GM19438 (cell line): ENCODE measurements at regions not wholly inside any gene's neighbourhood (a gene's known extent, or its start where the extent isn't known, plus 50 kb on each side); places are given as distances from the start of the nearest gene placed in this dataset.
"Not testable (repeated sequence)": the region's sequence is repeated elsewhere in the genome, so short reads cannot be mapped to it uniquely, and the experiment has no call there.

Experiments used
- ATAC-seq: cut with Tn5 transposase; IDR thresholded peaks from one replicate; pipeline ENCODE4 v1.9.1; 2021; ENCODE audit warnings: low read depth; ENCODE audit not compliant: unreplicated experiment

DNA sequence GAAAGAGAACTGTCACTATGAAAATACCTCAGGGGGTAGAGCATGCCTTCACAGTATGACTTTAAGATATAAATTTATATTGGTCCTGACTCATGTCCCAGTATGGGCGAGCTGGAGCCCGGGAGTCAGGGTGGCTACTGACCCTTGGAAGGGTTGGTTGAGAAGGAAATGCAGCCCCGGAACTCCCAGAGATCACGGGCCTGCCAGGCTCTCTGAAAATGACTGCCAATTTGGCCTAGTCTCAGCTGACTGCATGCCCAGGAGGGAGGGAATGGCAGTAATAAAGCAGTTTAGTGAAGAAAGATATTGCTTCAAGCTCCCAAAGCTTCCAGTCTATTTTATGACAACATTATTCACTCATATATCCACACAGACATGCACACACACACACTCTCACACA, 299.0 kb downstream of the NR2F2 start:
- no peak for ATAC-seq

DNA sequence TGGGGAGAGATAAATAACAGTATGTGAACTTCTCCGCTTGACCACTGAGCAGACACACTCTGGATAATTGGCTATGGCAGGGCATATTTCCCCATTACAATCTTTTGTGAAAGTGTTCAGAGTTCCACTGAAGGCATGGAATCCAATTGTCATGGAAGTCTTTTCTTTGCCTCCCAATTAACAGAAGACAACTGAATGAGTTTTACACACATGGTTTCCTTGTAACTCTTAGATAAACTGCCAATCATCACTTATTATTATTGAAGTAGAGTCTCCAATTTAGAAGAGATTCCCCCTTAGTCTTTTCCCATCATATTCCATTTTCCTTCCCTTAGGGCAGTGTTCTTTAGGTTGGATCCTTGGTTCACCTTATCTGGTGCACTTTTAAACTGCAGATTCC, 308.3 kb downstream of the NR2F2 start:
- no peak for ATAC-seq

DNA sequence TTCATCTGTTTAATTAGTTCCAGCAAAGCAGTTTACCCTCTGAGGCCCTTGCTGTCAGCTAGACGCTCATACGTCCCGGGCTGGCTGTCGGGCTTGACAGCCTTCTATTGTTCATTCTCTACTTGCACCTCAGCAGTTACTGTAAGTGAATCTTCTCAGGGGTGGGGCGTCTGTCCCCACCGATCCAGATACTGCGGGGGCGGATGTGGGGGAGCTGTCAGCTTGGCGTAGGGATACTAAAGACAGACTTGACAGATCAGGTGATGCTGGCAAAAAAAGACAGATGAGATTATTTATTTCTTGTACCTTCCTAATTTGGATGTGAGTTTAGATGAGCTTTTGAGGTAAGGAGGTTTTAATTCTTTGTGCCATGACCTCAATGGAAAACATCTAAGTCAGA, 315.3 kb downstream of the NR2F2 start:
- no peak for ATAC-seq

DNA sequence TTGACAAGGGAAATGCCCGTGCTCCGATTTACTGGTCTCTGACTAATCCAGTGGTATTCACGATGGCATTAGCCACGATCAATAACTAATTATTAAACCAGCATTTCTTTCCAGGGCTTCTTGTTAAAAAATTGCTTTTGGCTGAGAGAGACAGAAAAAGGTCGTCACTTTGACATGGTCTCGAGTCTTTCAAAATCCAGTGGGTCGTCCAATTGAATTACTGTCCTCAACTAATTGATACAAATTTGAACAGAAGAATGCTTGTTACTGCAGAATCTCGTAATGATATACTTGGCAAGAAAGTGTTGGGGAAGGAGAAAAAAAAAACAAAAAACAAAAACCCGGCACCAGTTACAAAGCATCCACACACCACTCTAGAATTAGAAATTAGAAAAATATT, 318.4 kb downstream of the NR2F2 start:
- no peak for ATAC-seq

DNA sequence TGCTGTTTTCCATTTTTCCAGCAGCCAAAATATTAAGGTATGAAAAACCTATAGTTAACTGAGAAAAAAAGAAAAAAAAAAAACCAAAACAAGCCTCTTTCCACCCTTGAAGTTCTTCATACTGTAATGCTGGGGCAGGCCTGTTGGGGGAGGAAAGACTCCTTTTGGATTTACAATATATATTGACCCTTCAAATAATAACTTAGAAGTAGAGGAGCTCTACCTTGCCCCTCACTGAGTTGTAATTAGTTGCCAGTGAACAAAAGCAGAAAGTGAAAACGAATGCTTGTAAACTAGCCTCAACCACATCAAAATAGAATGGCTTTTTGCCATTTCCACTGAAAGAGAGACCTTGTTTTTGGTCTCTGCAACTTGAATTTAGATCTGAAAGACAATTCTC, 326.6 kb downstream of the NR2F2 start:
- no peak for ATAC-seq

DNA sequence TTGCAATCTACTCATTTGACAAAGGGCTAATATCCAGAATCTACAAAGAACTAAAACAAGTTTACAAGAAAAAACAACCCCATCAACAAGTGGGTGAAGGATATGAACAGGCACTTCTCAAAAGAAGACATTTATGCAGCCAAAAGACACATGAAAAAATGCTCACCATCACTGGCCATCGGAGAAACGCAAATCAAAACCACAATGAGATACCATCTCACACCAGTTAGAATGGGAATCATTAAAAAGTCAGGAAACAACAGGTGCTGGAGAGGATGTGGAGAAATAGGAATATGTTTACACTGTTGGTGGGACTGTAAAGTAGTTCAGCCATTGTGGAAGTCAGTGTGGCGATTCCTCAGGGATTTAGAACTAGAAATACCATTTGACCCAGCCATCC, 336.5 kb downstream of the NR2F2 start:
- not testable (repeated sequence) for ATAC-seq

DNA sequence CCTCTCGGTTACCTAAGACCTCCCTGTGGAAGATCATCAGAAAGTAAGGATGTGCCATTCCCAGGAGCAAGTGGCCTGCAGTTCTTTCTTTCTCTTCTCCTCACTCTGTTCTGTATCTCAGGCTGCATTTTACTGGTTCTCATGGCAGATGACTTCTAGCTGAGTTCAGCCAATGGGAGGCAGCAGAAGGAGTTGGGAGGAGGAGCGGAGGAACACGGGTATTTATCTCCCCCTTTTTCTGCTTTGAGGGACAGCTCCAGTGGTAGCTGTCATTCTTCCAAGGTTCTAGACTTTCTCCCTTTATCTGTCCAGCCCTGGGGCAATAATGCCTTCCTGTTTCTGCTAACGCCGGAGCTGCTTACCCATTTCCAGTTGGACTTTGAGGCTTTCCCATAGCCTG, 339.9 kb downstream of the NR2F2 start:
- ATAC-seq: no peak

DNA sequence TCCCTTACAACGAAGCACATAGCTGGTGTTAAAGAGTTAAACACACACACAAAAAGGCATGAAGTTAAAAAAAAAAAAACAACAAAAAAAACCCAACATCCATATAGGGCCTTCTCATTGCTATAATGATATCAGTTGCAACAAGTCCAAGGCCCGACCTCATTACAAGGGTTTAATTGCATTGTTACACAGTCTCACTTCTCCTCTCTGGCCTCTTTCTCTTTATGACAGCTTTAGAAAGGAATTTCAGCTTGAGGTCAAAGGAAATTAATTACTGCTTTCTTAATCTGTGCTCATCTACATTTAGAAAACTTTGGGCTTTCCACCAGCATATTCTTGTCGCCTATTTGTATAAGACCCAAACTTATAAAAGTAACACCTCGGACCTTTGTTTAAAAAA, 342.1 kb downstream of the NR2F2 start:
- no peak for ATAC-seq

DNA sequence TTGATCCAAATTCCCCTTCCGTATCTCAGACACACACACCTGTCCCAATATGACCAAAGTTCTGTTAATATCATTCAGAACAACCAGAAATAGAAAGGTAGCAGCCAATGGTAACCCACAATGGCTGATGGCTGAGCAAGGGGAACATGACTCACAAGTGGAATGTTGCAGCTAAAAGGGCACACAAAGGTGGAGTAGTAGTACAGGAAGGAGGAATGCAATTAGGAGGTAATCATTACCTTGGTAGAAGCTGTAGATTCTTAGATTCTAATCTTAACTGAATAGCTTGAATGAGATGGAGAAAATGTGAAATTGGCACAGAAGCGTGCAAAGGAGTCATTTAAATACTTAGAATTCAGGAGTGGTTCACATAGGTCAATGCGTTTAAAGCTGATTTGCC, 347.9 kb downstream of the NR2F2 start:
- ATAC-seq: no peak

DNA sequence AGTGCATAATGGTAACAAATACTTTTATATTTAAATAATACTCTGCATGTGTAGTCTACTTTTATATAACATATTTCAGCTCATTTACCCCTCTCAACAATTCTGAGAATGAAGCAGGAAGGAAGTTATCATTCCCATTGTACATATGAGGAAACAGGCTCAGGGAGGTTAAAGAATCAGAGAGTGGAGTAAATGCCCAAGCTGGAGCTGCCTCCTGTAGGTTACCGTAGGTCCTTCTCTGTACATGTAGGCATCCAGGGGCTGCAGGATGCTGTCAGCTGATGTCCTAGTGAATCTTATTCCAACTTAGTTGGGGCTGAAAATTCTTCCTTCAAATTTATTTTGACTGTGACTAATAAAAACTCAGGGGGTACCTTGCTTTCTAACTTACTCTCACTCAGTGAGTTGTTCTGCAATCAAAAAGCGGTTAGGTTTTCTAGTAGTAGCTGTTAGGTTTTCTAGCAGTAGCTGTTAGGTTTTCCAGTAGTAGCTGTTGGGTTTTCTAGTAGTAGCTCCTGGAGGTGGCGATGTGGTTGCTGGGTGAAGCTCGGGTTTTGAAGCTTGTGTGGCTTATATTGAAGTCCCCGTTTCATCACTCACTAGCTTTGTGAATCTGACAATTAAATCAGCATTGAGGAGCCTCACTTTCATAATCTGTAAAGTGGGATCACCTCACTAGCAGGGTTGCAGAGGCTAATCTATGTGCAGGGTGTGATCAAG, 357.0 kb downstream of the NR2F2 start:
- ATAC-seq: no peak

DNA sequence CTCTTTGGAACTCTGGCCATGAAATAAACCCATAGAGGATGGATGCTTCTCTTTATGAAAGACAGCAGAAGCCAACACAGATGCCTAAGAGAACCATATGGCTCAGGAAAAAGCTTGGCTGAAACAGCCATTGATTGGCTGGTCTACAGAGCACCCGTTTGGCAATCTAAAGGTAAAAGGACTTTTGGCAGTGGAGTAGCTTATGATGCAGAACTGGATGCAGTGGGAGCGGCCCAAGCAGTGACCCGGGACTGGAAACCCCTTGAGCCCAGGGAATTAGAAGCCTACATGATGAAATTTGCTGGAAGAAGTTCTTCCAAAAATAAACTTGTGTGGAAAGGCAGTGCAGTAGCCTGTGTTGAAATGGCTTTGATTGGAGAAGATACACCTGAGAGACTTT, 360.2 kb downstream of the NR2F2 start:
- no peak for ATAC-seq

DNA sequence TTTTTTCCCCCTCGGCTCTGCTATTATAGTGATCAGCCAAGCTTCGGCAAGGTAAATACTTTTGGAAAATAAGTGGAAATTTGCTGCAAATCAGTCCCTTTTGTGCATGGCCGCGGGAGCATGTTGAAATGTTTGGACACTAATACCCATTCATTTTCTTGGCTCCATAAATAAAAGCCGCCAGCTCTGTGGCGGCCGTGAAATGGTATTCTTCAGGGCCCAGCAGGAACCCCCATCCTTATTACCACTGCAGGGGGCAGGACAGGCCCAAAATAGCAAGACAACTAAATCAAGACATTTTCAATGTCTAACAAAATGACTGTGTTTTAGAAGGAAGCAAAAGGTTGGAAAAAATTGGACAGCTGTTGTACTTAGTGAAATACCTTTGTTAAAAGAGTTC, 362.3 kb downstream of the NR2F2 start:
- ATAC-seq: no peak

DNA sequence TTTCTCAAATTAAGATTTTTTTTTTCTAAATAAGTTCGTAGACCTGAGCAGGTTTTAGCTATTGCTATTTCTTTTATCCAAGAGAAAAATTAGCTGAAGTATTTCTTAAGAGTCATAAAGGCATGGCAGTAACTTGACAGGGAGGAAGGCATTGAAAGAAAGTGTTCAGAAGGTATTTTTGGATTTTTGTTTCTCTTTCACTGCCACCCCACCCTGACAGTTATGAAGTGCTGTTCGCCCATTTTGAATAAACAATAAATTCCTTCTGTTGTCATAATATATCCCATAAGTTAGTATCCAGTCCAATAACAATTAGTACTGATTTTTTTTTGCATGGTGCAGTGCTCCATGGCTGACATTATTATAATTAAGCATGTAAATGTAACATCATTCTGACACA, 363.0 kb downstream of the NR2F2 start:
- ATAC-seq: no peak

DNA sequence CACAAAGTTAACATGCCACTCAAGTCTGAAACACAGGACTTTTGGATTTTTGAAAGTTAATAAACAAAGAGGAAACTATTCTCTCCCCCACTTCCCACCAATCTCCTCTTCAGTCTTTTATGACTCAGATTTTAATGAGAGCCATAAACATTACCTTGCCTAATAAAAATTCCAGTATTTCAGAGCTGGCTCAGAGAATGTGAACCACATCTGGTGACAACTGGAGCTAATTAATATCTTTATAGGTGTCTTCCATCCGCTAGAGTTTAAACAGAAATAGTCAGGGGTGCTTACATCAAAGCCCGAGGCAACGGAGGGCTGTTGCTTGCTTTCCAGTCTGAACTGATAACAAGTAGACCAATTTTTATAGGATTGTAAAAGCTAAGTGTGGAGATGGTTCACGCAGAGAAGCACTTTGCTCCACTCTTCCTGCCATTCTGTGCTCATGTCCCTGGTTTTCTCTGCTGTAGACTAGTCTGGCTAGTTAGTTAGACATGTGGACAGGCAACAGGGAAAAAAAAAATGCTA, 363.6 kb downstream of the NR2F2 start:
- no peak for ATAC-seq

DNA sequence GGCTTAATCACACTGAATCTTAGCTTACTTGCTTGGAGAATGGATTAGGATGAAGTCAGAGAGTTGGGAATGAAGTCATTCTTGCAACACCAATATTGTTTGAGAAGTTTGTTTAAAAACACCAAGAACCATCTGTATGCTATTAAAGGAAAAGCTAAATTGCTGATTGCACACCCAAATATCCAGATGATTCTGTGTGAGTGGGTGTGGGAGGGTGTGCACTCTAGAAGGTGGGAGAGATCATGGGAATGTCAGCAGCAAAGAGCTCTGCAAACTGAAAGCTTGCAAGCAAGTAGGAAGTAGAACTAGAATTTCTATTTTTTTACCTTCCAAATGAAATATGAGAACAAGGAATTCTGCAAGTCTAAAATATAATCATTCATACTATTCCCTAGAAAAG, 364.9 kb downstream of the NR2F2 start:
- ATAC-seq: no peak

DNA sequence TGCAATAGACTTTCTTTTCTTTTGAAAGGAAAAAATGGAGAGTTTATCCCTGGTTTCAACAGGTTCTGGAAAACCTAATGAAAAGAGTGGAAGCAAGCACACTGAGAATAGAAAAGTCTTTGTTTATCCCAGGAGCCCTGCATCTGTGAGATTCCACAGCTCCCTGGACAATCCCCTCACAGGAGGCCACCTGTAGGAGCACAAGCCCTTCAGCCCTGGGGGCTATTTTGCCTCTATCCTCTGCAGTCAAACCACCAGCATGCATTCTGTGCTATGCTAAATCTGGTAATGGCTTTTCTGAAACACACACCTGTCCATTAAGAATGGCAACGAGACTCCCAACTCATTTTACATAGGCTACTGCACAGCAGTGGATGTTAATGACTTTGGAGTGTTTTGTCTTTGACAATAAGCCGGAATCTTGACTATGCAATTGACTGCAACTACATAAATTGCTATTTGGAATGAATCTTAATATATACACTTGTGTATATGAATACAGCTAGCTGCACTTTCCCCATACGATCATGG, 369.4 kb downstream of the NR2F2 start:
- ATAC-seq: no peak

DNA sequence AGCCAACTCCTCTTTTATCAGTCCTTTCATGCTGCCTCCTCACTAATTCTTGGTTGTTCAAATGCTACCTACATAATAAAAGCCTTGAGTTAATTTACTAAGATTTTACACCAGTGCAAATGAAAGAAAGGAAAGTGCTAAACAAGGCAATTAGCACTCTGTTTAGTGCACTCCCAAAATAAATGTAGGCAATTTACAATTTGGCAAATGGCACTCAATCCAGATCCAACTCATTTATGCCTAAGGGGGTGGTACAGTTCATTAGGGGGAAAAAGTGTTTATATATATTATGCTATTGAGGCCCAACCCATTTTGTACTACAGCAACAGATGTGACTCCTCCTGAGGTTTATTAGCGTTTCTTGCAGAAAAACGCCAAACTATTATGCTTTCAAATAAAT, 370.1 kb downstream of the NR2F2 start:
- ATAC-seq: no peak

DNA sequence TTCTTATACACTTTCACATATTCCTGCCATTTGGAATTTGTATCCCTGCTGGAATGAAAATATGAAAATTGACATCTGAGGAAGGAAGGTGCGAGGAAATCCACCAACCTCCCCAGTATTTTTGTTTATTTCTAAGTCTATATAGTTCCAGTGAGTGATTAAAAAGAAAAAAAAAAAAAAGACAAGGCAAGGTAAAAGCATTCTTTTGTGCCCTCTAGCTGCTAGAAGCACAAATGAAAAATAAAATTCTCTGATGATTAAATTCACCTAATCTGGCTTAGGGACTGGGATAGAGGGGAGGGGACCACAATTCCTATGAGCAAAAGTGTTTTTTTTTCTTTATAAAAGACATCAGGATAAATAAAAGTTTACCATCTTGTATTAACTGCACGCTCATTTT, 370.9 kb downstream of the NR2F2 start:
- ATAC-seq: no peak

DNA sequence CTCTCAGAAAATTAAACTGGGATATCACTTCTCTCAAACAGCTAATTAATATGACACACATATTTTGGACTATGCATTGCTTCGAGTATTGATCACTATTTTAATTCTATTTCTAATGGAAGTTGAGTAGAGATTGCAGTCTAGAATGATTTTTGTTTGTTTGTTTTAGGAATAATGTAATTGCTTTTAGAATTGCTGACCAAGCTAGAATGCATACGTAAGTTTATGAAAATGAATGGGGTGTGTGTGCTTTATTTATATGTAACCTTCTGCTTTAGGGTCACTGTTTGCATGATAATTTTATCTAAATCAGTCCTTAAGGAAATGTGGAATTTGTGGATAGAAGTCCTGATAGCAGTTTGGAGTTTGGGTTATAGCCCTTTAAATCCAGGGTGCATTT, 371.4 kb downstream of the NR2F2 start:
- no peak for ATAC-seq

DNA sequence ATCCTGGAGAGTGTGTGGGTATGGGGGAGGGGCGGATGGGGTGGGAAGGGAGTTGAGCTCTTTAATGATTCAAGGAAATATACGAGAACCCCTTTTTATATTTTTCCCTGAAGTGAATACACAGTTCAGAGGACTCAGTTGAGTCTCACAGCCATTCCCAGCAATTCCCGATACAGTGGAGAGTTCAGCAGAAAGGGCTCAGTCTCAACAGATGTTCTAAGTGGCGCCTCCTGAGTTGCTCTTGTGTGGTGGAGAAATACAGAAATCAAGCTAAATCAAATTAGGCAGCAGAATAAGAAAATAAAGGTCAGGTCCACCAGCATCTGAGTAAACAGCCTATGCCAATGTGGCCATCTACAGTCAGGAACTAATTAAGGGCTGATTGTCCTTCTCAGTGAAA, 372.1 kb downstream of the NR2F2 start:
- no peak for ATAC-seq

DNA sequence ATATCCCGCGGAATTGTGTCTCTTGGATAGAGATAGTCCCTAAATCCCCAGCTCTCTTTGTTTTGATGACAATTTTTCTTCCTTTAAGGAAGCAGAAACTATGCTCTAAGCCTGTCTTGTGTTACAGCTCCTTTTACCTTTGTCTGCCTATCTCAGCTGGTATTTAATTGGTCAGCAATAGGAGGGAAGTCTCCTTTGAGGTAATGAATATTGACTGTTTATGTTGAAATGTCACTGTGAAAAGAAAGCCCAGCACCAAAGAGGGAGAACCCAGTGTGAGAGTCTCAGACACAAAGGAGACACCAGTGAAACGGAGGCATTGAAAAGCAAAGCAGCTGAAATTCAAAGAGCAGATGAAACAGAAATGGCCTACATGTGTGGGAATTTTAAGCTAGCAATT, 372.6 kb downstream of the NR2F2 start:
- ATAC-seq: no peak

DNA sequence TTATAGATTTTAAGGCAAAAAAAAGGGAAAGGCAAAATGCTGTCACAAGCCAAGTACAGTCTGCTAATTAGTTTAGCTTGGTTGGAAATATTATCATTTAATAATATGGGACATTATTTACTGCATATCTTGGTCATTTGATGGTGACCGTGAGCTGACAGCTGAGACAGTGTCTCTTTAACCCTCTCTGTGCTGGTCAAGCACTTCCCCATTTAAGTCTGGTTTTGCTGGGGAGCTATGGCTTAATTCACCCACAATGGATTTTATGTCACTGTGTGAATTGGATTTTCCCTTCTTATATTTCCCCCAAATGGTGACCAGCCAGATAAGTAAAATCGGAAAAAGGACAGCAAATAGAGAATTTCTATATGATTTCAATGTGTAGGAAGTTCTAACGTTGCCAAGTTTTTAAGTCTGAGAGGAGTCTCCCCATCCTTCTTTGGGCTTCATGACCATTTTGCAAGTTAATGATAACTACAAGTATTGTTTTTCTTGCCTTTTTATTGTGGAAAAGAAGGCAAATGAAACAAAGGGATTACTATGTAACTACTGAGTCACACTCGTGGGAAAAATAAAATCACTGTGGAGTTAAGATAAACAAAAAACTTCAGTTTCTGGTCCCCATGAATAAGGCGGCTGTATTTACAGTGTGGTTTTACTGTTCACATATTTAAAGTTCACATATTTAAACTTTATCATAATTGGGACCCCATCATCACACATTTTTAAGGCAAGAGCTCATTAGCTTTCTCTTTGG, 373.5 kb downstream of the NR2F2 start:
- no peak for ATAC-seq
